Thoracic aorta (tissue), 2 donors: ENCODE measurements at regions not wholly inside any gene's neighbourhood (a gene's known extent, or its start where the extent isn't known, plus 50 kb on each side); places are given as distances from the start of the nearest gene placed in this dataset.

Source experiments
- ATAC-seq: fragments of 150-250 bp; one replicate; pipeline ENCODE4 v1.8.0; 2017; ENCODE audit warnings: low read depth; ENCODE audit not compliant: insufficient number of reproducible peaks, low FRiP score
- DNase-seq: peaks from one replicate; pipeline ENCODE4 v3.0.0-alpha.2; 2020; ENCODE audit warnings: low spot score
- H3K27ac ChIP-seq, 2 donors: fragments of 200-600 bp; sonication (generic); 1 replicate in 1 of 2; 2 replicates in 1 of 2; pipeline ENCODE4 v1.5.1; 2016; ENCODE audit warnings: mild to moderate bottlenecking in 2 of 2, moderate library complexity in 2 of 2
- H3K27me3 ChIP-seq: fragments of 200-600 bp; sonication (generic); replicated peaks from 2 replicates; pipeline ENCODE4 v1.6.0; 2016; ENCODE audit warnings: mild to moderate bottlenecking; ENCODE audit not compliant: insufficient read depth
- H3K36me3 ChIP-seq: fragments of 200-600 bp; sonication (generic); one replicate; pipeline ENCODE4 v1.5.1; 2016
- H3K4me1 ChIP-seq, 2 donors: fragments of 200-600 bp; sonication (generic); 1 replicate in 1 of 2; 2 replicates in 1 of 2; pipeline versions ENCODE4 v1.5.1 to v1.6.0; 2016; ENCODE audit warnings: low read depth in 2 of 2, mild to moderate bottlenecking in 1 of 2; ENCODE audit not compliant: control insufficient read depth in 1 of 2
- H3K4me3 ChIP-seq: fragments of 200-600 bp; sonication (generic); 2 replicates; pipeline ENCODE4 v1.5.1; 2016; ENCODE audit warnings: mild to moderate bottlenecking
- H3K9me3 ChIP-seq: fragments of 200-600 bp; sonication (generic); 2 replicates; pipeline ENCODE4 v1.5.1; 2016
- TF ChIP-seq, protein P1 (sequence below): fragments of 200-600 bp; sonication (generic); IDR thresholded peaks from one replicate; pipeline ENCODE4 v1.5.1; 2019; ENCODE audit warnings: antibody characterized with exemption

DNA sequence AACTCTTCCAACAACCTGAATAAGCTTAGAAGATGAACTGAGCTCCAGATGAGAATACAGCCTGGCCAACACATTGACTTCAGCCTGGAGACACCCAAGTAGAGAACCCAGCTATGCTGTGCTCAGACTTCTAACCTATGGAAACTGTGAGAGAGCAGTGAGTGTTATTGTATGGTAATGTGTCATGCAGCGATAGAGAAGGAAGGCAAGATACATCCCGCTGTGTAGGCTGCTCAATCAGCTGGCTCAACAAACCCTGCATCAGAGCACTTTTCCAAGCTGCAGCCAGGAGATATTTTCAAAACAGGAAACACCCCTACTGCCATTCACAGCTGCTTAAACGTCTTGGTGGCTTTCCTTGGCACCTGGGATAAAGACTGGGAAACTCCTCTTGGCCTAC, 321.3 kb downstream of the SIPA1L2 start:
- ATAC-seq (no peak), DNase-seq (no peak)
- Histone ChIP-seq H3K27me3 (no peaks in the 10 kb centered on the region), H3K36me3 (no peaks in the 10 kb centered on the region), H3K9me3 (no peaks in the 10 kb centered on the region), H3K27ac (no peak overlapping the region), H3K4me1 (peaks cover 6 to 28% of the 10 kb centered on the region in 2 donors), H3K4me3 (no peak overlapping the region)
- TF ChIP-seq, protein P1, sequence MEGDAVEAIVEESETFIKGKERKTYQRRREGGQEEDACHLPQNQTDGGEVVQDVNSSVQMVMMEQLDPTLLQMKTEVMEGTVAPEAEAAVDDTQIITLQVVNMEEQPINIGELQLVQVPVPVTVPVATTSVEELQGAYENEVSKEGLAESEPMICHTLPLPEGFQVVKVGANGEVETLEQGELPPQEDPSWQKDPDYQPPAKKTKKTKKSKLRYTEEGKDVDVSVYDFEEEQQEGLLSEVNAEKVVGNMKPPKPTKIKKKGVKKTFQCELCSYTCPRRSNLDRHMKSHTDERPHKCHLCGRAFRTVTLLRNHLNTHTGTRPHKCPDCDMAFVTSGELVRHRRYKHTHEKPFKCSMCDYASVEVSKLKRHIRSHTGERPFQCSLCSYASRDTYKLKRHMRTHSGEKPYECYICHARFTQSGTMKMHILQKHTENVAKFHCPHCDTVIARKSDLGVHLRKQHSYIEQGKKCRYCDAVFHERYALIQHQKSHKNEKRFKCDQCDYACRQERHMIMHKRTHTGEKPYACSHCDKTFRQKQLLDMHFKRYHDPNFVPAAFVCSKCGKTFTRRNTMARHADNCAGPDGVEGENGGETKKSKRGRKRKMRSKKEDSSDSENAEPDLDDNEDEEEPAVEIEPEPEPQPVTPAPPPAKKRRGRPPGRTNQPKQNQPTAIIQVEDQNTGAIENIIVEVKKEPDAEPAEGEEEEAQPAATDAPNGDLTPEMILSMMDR: no peak

DNA sequence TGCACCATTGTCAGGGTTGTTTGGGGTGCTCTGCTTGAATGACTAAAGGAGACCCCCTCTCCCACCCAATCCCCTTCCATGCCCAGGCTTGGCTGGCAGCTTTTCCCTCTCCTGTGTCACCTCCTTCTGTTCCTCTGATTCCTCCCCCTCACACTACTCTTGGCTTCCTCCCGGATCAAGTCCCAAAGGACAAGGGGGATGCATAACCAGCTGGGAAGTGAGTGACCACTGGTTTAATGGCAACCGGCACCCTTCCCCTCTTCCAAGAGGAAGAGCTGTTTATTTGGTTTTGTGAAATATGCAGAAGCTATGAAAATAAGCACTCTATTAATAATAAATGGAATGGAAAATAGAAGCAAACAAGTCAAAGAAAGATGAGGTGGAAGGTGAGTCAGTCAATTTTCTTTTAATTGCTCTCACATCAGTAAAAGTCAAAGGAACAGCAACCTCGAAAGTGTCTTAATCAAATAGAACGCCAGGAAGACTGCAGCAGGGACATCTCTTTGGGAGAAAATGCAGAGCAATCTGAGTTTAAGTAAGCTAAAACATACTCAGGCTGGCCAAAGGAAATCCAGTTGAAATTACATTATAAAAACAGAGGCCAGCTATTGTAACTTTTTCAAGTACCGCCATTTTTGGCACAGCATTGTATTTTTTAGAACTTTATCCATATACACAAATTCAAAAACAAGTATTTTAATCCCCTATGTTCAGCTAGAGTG, 322.5 kb downstream of the SIPA1L2 start:
- H3K4me1 ChIP-seq: peaks cover 6 to 28% of the 10 kb centered on the region in 2 donors
- no peaks in the 10 kb centered on the region for H3K27me3 ChIP-seq
- TF ChIP-seq, protein P1: no peak
- no peaks in the 10 kb centered on the region for H3K9me3 ChIP-seq
- no peaks in the 10 kb centered on the region for H3K36me3 ChIP-seq
- no peak for DNase-seq
- no peak for ATAC-seq
- H3K4me3 ChIP-seq: no peak overlapping the region
- H3K27ac ChIP-seq: no peak overlapping the region

DNA sequence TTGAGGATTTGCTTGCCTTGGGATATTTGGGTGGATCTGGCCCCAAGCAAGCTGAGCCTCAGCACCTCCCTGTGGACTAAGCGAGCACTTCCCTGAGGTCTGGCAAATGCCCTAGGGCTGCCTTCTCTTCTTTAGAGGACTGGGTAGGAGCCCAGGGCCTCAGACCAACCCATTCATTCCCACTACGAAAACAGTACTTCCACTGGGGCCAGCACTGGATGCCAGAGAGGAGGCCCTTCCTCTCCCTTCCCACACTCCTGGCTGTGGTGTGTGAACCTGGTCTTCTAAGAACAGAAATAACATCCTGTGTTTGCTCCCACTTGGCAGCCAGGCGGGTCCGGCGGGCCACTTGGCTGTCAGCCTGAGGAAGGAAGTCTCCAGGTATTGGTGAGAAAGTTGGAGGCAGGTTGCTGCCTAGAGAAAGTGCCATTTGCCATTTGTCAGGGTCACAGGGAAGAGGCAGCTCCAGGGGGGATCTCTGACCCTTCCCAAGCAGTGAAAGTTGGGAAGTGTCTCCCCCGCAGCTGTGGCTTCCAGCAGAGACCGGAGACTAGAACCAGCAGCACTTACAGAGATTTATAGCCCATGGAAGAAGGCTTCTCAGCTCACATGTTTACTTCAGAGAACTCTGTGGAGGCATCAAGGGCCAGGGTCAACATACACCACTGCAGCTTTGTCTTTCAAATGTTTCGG, 323.5 kb downstream of the SIPA1L2 start:
- Histone ChIP-seq H3K4me3 (no peak overlapping the region), H3K27ac (no peak overlapping the region), H3K4me1 (peaks cover 6 to 28% of the 10 kb centered on the region in 2 donors), H3K9me3 (no peaks in the 10 kb centered on the region), H3K27me3 (no peaks in the 10 kb centered on the region), H3K36me3 (no peaks in the 10 kb centered on the region)
- ATAC-seq (no peak), DNase-seq (no peak)
- TF ChIP-seq, protein P1: peak; percentile 19

DNA sequence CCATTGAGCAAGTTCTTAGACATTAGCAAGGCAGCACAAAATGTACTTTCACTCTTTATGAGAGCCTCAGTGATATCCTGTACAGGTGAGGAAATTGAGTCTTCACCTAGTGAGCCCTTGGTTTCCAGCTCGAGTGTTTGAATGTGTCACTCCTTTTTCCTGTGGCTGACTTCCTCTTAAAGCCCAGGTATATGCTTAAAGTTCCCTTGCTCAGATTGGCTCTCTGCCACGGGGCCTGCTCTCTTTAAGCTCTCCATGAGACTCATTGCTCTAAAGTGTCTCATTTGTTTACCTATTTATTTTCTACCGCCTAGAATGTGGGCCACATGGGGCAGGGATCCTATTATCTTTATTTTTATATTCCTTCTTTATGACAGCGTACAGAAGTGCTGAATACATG, 324.9 kb downstream of the SIPA1L2 start:
- no peaks in the 10 kb centered on the region for H3K36me3 ChIP-seq
- no peak overlapping the region for H3K4me3 ChIP-seq
- DNase-seq (no peak), ATAC-seq (no peak)
- H3K9me3 ChIP-seq: no peaks in the 10 kb centered on the region
- H3K27ac ChIP-seq: no peak overlapping the region
- peaks cover 6 to 28% of the 10 kb centered on the region in 2 donors for H3K4me1 ChIP-seq
- H3K27me3 ChIP-seq: no peaks in the 10 kb centered on the region
- TF ChIP-seq, protein P1: no peak

DNA sequence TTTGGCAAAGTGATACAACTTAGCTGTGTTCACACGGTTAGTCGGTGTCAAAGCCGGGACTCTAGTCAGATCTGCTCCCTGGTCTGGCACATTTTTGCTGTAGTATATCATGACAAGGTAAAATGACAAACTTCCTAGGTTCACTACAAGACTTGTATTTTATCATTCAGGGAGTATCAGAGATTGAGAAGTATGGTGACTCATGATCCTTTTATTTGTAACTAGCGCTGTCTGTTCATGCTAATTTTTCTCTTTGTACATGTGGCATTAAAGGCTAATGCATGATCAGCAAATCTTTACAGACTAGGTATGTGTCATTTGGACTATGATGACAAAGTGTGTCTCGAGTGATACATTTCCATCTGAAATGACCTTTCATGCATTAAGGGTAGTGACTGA, 326.7 kb downstream of the SIPA1L2 start:
- H3K4me1 ChIP-seq: peaks cover 6 to 28% of the 10 kb centered on the region in 2 donors
- no peak for DNase-seq
- no peak overlapping the region for H3K4me3 ChIP-seq
- ATAC-seq: no peak
- TF ChIP-seq, protein P1: no peak
- no peaks in the 10 kb centered on the region for H3K9me3 ChIP-seq
- H3K27me3 ChIP-seq: no peaks in the 10 kb centered on the region
- H3K27ac ChIP-seq: no peak overlapping the region
- H3K36me3 ChIP-seq: no peaks in the 10 kb centered on the region
